AG10803 (cell line): ENCODE measurements at regions not wholly inside any gene's neighbourhood (a gene's known extent, or its start where the extent isn't known, plus 50 kb on each side); places are given as distances from the start of the nearest gene placed in this dataset.

Experiments used
- DNase-seq: peaks from one replicate; pipeline ENCODE4 v3.0.0; 2010; ENCODE audit warnings: low read depth
- H3K4me3 ChIP-seq: 2 replicates; pipeline ENCODE4 v1.5.1; 2011; ENCODE audit warnings: mild to moderate bottlenecking, low read length, control low read depth
- TF ChIP-seq, protein P1 (sequence below): conservative IDR thresholded peaks from 2 replicates; pipeline ENCODE4 v1.5.1; 2011; ENCODE audit warnings: mild to moderate bottlenecking, low read length, control low read depth, inconsistent platforms

DNA sequence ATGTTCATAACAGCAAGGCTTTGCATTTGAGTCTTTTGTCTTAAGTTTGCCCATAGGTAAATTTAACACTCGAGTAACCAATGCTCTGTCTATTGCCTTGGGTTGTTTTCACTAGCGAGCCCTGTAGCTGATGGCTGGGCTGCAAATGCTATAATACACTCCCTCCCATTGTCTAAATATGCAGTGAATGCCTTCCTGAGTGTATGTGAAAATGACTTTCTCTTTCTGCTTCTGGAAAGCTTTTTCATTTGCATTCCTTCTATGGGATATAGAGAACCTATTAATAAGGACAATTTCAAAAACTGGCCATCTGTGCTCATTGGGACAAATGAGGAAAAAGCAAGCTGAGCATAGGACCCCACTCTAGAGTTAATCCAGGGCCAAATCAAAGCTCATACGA lies 156.5 kb upstream of the FBXL4 start:
- H3K4me3 ChIP-seq = no peak overlapping the region
- TF ChIP-seq, protein P1, sequence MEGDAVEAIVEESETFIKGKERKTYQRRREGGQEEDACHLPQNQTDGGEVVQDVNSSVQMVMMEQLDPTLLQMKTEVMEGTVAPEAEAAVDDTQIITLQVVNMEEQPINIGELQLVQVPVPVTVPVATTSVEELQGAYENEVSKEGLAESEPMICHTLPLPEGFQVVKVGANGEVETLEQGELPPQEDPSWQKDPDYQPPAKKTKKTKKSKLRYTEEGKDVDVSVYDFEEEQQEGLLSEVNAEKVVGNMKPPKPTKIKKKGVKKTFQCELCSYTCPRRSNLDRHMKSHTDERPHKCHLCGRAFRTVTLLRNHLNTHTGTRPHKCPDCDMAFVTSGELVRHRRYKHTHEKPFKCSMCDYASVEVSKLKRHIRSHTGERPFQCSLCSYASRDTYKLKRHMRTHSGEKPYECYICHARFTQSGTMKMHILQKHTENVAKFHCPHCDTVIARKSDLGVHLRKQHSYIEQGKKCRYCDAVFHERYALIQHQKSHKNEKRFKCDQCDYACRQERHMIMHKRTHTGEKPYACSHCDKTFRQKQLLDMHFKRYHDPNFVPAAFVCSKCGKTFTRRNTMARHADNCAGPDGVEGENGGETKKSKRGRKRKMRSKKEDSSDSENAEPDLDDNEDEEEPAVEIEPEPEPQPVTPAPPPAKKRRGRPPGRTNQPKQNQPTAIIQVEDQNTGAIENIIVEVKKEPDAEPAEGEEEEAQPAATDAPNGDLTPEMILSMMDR = no peak
- no peak for DNase-seq

DNA sequence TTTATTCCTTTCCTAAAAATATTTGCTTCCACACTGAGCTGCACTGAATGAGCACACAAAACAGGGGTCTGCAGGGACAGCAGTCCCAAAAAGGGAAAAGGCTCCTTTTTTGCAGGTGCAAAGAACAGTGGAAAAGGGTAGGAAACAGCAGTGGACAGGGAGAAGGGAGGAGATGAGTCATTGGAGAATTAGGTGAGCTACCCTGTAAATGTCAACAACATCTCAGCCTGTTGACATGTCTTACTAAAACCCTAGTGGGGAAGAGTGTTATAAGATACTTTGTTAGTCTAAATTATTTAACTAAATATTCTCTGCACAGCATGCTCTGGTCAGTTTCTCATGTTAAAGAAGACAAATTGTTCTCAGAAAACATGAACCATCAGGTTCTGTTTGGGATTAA lies 151.5 kb upstream of the FBXL4 start:
- H3K4me3 ChIP-seq = no peak overlapping the region
- TF ChIP-seq, protein P1 = no peak
- DNase-seq = no peak

DNA sequence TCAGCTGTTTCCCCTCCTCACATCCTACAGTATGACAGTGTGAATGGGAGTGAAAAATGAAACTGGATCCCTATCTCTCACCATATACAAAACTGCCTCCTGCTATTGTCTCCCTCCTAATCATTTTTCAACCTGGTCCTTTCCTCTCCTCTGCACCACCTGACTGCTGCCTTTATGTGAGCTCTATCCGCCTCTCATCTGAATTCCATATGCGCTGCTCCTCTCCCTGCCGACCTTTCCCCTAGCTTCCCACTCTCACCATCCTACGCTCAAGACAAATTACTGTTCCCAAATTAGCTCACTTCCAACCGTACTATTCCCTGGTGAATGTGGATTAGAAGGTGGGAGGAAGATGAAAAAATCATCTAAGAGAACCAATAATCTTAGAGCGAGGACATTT lies 148.4 kb upstream of the FBXL4 start:
- no peak overlapping the region for H3K4me3 ChIP-seq
- TF ChIP-seq, protein P1 = no peak
- DNase-seq = no peak

DNA sequence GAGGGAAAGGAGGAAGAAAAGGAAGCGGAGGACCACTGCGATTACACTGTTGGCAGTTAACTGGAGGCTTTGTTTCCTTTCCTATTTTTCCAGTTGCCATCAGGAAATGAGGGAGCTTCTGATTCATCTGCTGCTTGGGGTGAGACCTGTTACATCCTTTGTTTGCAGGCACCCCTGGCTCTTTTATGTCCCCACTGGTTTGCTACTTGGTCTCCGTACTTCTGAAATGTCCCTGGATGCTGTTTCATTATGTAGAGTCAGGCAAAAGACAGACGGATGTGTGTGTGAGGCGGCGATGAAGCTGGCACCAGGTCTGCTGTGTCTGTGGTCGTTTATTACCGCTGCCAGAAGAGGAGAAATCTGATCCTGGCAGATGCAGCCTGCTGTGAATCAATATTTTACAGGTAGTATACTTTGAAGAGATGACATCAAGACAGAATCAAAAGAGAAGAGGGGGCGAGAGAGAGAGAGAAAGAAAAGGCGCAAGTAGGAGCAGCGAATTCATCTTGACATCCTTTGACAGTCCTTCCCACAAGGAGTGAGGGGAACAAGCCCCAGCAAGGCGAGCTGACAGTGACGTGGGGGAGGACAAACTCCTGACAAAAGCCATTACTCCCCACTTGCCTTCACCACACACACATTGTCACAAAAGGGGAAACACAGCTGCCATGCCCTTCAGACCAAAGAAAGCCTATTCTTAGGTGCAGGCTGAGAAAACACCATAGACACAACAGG lies 145.9 kb upstream of the FBXL4 start:
- H3K4me3 ChIP-seq = no peak overlapping the region
- TF ChIP-seq, protein P1 = no peak
- no peak for DNase-seq

DNA sequence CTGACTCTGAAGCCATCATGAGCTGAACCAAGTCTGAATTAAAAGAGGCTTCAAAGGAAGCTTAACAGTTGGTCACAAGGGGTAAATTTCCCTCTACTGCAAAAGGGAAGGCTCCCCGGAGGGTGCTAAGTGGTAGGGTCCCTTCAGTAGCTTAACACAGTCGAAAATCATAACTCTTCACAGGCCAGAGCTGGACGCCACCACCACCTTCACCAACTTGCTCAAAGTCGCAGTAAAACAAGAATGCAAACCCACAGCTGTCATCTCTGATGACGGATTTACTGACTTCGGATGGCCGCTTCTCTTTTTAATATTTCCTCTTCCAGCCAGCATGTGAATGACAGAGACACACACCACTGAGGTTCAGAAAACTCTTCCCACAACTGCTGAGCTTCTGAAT lies 144.7 kb upstream of the FBXL4 start:
- TF ChIP-seq, protein P1 = no peak
- no peak for DNase-seq
- H3K4me3 ChIP-seq = no peak overlapping the region

DNA sequence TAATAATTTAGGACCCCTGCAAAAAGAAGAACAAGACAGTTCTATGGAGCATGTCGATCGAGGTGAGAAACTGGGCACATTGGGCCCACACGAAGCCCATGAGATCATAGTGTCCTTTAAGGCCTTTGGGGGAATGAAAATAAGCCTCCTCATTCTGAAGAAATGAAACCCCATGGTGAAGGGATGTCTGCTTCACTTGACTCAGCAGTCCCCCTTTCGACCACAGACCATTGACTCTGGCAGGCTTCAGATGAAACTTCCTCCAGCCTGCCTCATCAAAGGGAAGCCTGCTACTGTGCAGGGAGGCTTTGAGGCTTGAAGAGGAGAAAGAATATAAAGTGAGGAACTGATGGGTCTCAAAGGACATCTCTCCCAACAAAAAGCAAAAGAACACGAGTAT lies 144.2 kb upstream of the FBXL4 start:
- no peak for DNase-seq
- TF ChIP-seq, protein P1 = no peak
- H3K4me3 ChIP-seq = no peak overlapping the region

DNA sequence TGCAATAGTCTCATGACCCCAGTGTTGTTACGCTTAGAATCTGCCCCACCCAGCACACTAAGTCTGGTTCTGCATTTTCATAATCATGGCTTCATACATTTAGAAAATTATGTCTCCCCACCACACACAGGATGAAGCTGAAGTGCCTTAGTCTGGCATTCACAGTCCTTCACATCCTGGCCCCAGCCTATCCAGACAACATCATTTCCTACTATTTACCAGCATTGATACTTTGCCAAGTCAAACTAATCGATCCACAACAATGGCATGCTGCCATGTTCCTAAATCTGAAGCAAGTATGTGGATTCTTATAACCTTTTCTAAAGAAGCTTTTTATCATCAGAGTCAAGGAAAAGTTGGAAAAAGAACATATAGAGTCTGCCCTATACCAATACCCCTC lies 132.4 kb upstream of the FBXL4 start:
- DNase-seq = no peak
- no peak overlapping the region for H3K4me3 ChIP-seq
- TF ChIP-seq, protein P1 = no peak
